Testis (tissue), 2 donors: ENCODE measurements at regions not wholly inside any gene's neighbourhood (a gene's known extent, or its start where the extent isn't known, plus 50 kb on each side); places are given as distances from the start of the nearest gene placed in this dataset.
A peak's percentile ranks its signal among the peaks of the same experiment; 100 is the strongest.
"Not testable (repeated sequence)": the region's sequence is repeated elsewhere in the genome, so short reads cannot be mapped to it uniquely, and the experiment has no call there.

Experiments used
- DNase-seq: peaks from one replicate; pipeline ENCODE4 v3.0.0-alpha.2; 2019
- H3K27ac ChIP-seq, 2 donors: fragments of 200-600 bp; sonication (generic); one replicate each; pipeline ENCODE4 v1.5.1; 2019
- H3K27me3 ChIP-seq: fragments of 200-600 bp; sonication (generic); one replicate; pipeline ENCODE4 v1.5.1; 2019
- H3K36me3 ChIP-seq: fragments of 200-600 bp; sonication (generic); one replicate; pipeline ENCODE4 v1.5.1; 2017; ENCODE audit warnings: low read depth; ENCODE audit errors: missing control alignments
- H3K4me1 ChIP-seq: fragments of 200-600 bp; sonication (generic); one replicate; pipeline ENCODE4 v1.5.1; 2019
- H3K4me3 ChIP-seq, 2 donors: fragments of 200-600 bp; sonication (generic); one replicate each; pipeline ENCODE4 v1.5.1; 2017 to 2019
- H3K9me3 ChIP-seq: fragments of 200-600 bp; sonication (generic); one replicate; pipeline ENCODE4 v1.5.1; 2017
- CTCF ChIP-seq, 3 experiments: fragments of 450-650 bp in 2 of 3; fragments of 200-600 bp in 1 of 3; sonication (generic) in 1 of 3; IDR thresholded peaks; one replicate each; pipeline ENCODE4 v1.5.1; 2016 to 2019; ENCODE audit warnings: antibody characterized with exemption in 3 of 3, mild to moderate bottlenecking in 2 of 3, moderate library complexity in 1 of 3
- POLR2A ChIP-seq: fragments of 450-650 bp; IDR thresholded peaks from one replicate; pipeline ENCODE4 v1.6.1; 2017; ENCODE audit warnings: antibody characterized with exemption, mild to moderate bottlenecking, moderate library complexity
- WGBS, 2 donors: methylation state at CpG; one replicate each; pipeline ENCODE4 v1.1.5; 2018; 5-methylcytosine and 5-hydroxymethylcytosine counted together
- intact Hi-C: fragments of 100-400 bp; cut with DNase I; formaldehyde crosslinking; loops from one replicate; pipeline ENCODE4 v1.15.1; 2023; ENCODE audit warnings: low total_unique reads

- H3K4me3 ChIP-seq, result no peak overlapping the region
- H3K27ac ChIP-seq, result no peak overlapping the region
- 59 to 60% methylated on average over 6 of the region's 6 CpGs for WGBS, 2 donors
- no peaks in the 10 kb centered on the region for H3K4me1 ChIP-seq
- H3K27me3 ChIP-seq, result no peaks in the 10 kb centered on the region
- H3K9me3 ChIP-seq, result no peaks in the 10 kb centered on the region
- no peak for TF ChIP-seq POLR2A
- intact Hi-C loops, result no loop called here
- H3K36me3 ChIP-seq, result no peaks in the 10 kb centered on the region
- DNase-seq, result no peak
These were observed 63.7 kb downstream of the MAP10 start for GRCh38 chr1:232868793-232869491.

- intact Hi-C loops, H3K27me3 ChIP-seq, H3K36me3 ChIP-seq, H3K27ac ChIP-seq, H3K4me1 ChIP-seq, H3K9me3 ChIP-seq, DNase-seq: not testable (repeated sequence)
- 67 to 83% methylated on average over 1 to 33 of the region's 34 CpGs for WGBS, 2 donors
- peak overlapping the region in 1 of 2 donors; percentile 18 for H3K4me3 ChIP-seq
These were observed 66.2 kb downstream of the MAP10 start for GRCh38 chr1:232871291-232871969.

- WGBS, 2 donors, result 91 to 97% methylated on average over 3 of the region's 3 CpGs
- DNase-seq, result no peak
These were observed 67.1 kb downstream of the MAP10 start for GRCh38 chr1:232872284-232872683.

GRCh38 chr1:232872738-232873137 lies 67.5 kb downstream of the MAP10 start:
- no peak for DNase-seq
- WGBS, 2 donors, result 81 to 90% methylated on average over 4 of the region's 4 CpGs

More at GRCh38 chr1:232872284-232872683, 67.1 kb downstream of the MAP10 start:
- no peak for TF ChIP-seq POLR2A
- no peak for TF ChIP-seq CTCF (IDR thresholded peaks at IDR 0.05)
- H3K36me3 ChIP-seq, result no peaks in the 10 kb centered on the region
- no peak overlapping the region for H3K4me3 ChIP-seq
- intact Hi-C loops, result no loop called here
- no peaks in the 10 kb centered on the region for H3K27me3 ChIP-seq
- no peaks in the 10 kb centered on the region for H3K9me3 ChIP-seq
- H3K27ac ChIP-seq, result no peak overlapping the region
- H3K4me1 ChIP-seq, result no peaks in the 10 kb centered on the region

GRCh38 chr1:232873412-232873811 lies 68.2 kb downstream of the MAP10 start:
- intact Hi-C loops, result no loop called here
- H3K27me3 ChIP-seq, result no peaks in the 10 kb centered on the region
- TF ChIP-seq CTCF (IDR thresholded peaks at IDR 0.05), result no peak
- TF ChIP-seq POLR2A, result no peak
- no peaks in the 10 kb centered on the region for H3K9me3 ChIP-seq
- DNase-seq, result no peak
- H3K4me3 ChIP-seq, result no peak overlapping the region
- H3K36me3 ChIP-seq, result no peaks in the 10 kb centered on the region
- no peaks in the 10 kb centered on the region for H3K4me1 ChIP-seq
- WGBS, 2 donors, result 85 to 90% methylated on average over 5 of the region's 5 CpGs
- no peak overlapping the region for H3K27ac ChIP-seq

More at GRCh38 chr1:232872738-232873137, 67.5 kb downstream of the MAP10 start:
- Histone ChIP-seq H3K4me1 (no peaks in the 10 kb centered on the region), H3K36me3 (no peaks in the 10 kb centered on the region), H3K27me3 (no peaks in the 10 kb centered on the region), H3K27ac (no peak overlapping the region), H3K9me3 (no peaks in the 10 kb centered on the region), H3K4me3 (no peak overlapping the region)
- intact Hi-C loops, result no loop called here
- TF ChIP-seq POLR2A (no peak), CTCF (IDR thresholded peaks at IDR 0.05) (no peak)
